ENCODE measurements at regions not wholly inside any gene's neighbourhood (a gene's known extent, or its start where the extent isn't known, plus 50 kb on each side); places are given as distances from the start of the nearest gene placed in this dataset.

GRCh38 chr20:40431611-40432010, 257.4 kb downstream of the MAFB start:
- TF ChIP-seq EZH2 (IDR thresholded peaks at IDR 0.05; ENCODE audit: insufficient read depth, poor library complexity, severe bottlenecking) (no peak), EZH2phosphoT487 (IDR thresholded peaks at IDR 0.05; ENCODE audit: insufficient read depth, low read depth) (no peak)
